Nephron progenitor cell (in vitro differentiated cells): ENCODE measurements at regions not wholly inside any gene's neighbourhood (a gene's known extent, or its start where the extent isn't known, plus 50 kb on each side); places are given as distances from the start of the nearest gene placed in this dataset.
"Not testable (repeated sequence)": the region's sequence is repeated elsewhere in the genome, so short reads cannot be mapped to it uniquely, and the experiment has no call there.

Source experiments
- DNase-seq: peaks from one replicate; pipeline ENCODE4 v3.0.0; 2021
- H3K27ac Mint-ChIP-seq: 2 replicates; pipeline ENCODE4 v1.8.0; 2021; ENCODE audit warnings: mild to moderate bottlenecking, moderate library complexity, mixed read lengths
- H3K27me3 Mint-ChIP-seq: 2 replicates; pipeline ENCODE4 v1.8.0; 2021; ENCODE audit warnings: mild to moderate bottlenecking, low read depth, mixed read lengths; ENCODE audit not compliant: poor library complexity
- H3K36me3 Mint-ChIP-seq: 2 replicates; pipeline ENCODE4 v1.8.0; 2021; ENCODE audit warnings: low read depth, mixed read lengths
- H3K4me1 Mint-ChIP-seq: 2 replicates; pipeline ENCODE4 v1.8.0; 2021; ENCODE audit warnings: mixed read lengths
- H3K4me3 Mint-ChIP-seq: 2 replicates; pipeline ENCODE4 v1.8.0; 2021; ENCODE audit warnings: mild to moderate bottlenecking, moderate library complexity, mixed read lengths
- H3K9me3 Mint-ChIP-seq: 2 replicates; pipeline ENCODE4 v1.8.0; 2021; ENCODE audit warnings: mild to moderate bottlenecking, moderate library complexity, mixed read lengths
- CTCF ChIP-seq: fragments of 200-600 bp; sonication (generic); IDR thresholded peaks from 2 replicates; pipeline ENCODE4 v1.5.0; 2021; ENCODE audit warnings: antibody characterized with exemption

GRCh38 chr4:141853091-141853764, 216.8 kb downstream of the IL15 start:
- no peak for TF ChIP-seq CTCF
- Mint-ChIP-seq H3K27ac (no peak overlapping the region), H3K4me3 (no peak overlapping the region), H3K36me3 (no peaks in the 10 kb centered on the region), H3K9me3 (peaks cover 18% of the 10 kb centered on the region), H3K27me3 (no peaks in the 10 kb centered on the region), H3K4me1 (no peaks in the 10 kb centered on the region)
- DNase-seq, result no peak

- no peaks in the 10 kb centered on the region for H3K36me3 Mint-ChIP-seq
- TF ChIP-seq CTCF, result no peak
- H3K4me1 Mint-ChIP-seq, result no peaks in the 10 kb centered on the region
- H3K9me3 Mint-ChIP-seq, result peaks cover 18% of the 10 kb centered on the region
- no peak for DNase-seq
- no peaks in the 10 kb centered on the region for H3K27me3 Mint-ChIP-seq
- H3K4me3 Mint-ChIP-seq, result no peak overlapping the region
- H3K27ac Mint-ChIP-seq, result no peak overlapping the region
Observed at GRCh38 chr4:141858437-141858836, 222.1 kb downstream of the IL15 start.

- no peak for DNase-seq
- no peaks in the 10 kb centered on the region for H3K27me3 Mint-ChIP-seq
- no peaks in the 10 kb centered on the region for H3K4me1 Mint-ChIP-seq
- no peaks in the 10 kb centered on the region for H3K36me3 Mint-ChIP-seq
- H3K4me3 Mint-ChIP-seq, result no peak overlapping the region
- peaks cover 4% of the 10 kb centered on the region for H3K9me3 Mint-ChIP-seq
- TF ChIP-seq CTCF, result no peak
- no peak overlapping the region for H3K27ac Mint-ChIP-seq
Observed at GRCh38 chr4:141860974-141861373, 224.6 kb downstream of the IL15 start.

- Mint-ChIP-seq H3K27ac (no peak overlapping the region), H3K27me3 (no peaks in the 10 kb centered on the region), H3K9me3 (peaks cover 32% of the 10 kb centered on the region), H3K4me1 (peaks cover 4% of the 10 kb centered on the region), H3K36me3 (peaks cover 16% of the 10 kb centered on the region), H3K4me3 (no peak overlapping the region)
- no peak for TF ChIP-seq CTCF
- no peak for DNase-seq
Observed at GRCh38 chr4:141870152-141870551, 233.8 kb downstream of the IL15 start.

- H3K9me3 Mint-ChIP-seq, result peaks cover 36% of the 10 kb centered on the region
- peaks cover 4% of the 10 kb centered on the region for H3K4me1 Mint-ChIP-seq
- no peak overlapping the region for H3K4me3 Mint-ChIP-seq
- TF ChIP-seq CTCF, result no peak
- H3K27ac Mint-ChIP-seq, result no peak overlapping the region
- H3K27me3 Mint-ChIP-seq, result no peaks in the 10 kb centered on the region
- H3K36me3 Mint-ChIP-seq, result peaks cover 16% of the 10 kb centered on the region
- DNase-seq, result no peak
Observed at GRCh38 chr4:141871086-141871770, 234.8 kb downstream of the IL15 start.

- peaks cover 21% of the 10 kb centered on the region for H3K9me3 Mint-ChIP-seq
- not testable (repeated sequence) for H3K4me1 Mint-ChIP-seq
Observed at GRCh38 chr4:141882650-141883049, 246.3 kb downstream of the IL15 start.

More at GRCh38 chr4:141882650-141883049, 246.3 kb downstream of the IL15 start:
- not testable (repeated sequence) for H3K27me3 Mint-ChIP-seq, H3K4me3 Mint-ChIP-seq, H3K27ac Mint-ChIP-seq, H3K36me3 Mint-ChIP-seq
- peak; percentile 25 for DNase-seq
